HG02973 (cell line): ENCODE measurements at regions not wholly inside any gene's neighbourhood (a gene's known extent, or its start where the extent isn't known, plus 50 kb on each side); places are given as distances from the start of the nearest gene placed in this dataset.

ENCODE experiments used
- ATAC-seq: cut with Tn5 transposase; IDR thresholded peaks from one replicate; pipeline ENCODE4 v1.9.1; 2021; ENCODE audit warnings: moderate library complexity; ENCODE audit not compliant: unreplicated experiment

- no peak for ATAC-seq
These were observed 86.8 kb upstream of the STARD13 start for GRCh38 chr13:33372251-33372919.

- no peak for ATAC-seq
These were observed 88.1 kb upstream of the STARD13 start for GRCh38 chr13:33373624-33374023.

- no peak for ATAC-seq
These were observed 89.9 kb upstream of the STARD13 start for GRCh38 chr13:33375421-33375820.

GRCh38 chr13:33376212-33376611 lies 90.7 kb upstream of the STARD13 start:
- ATAC-seq: no peak

GRCh38 chr13:33377411-33377810 lies 91.9 kb upstream of the STARD13 start:
- no peak for ATAC-seq

- no peak for ATAC-seq
These were observed 92.3 kb upstream of the STARD13 start for GRCh38 chr13:33377825-33378224.

GRCh38 chr13:33379608-33380007 lies 94.1 kb upstream of the STARD13 start:
- ATAC-seq: no peak

GRCh38 chr13:33380487-33381079 lies 95.0 kb upstream of the STARD13 start:
- no peak for ATAC-seq

GRCh38 chr13:33381180-33381579 lies 95.6 kb upstream of the STARD13 start:
- no peak for ATAC-seq

GRCh38 chr13:33381906-33382305 lies 96.4 kb upstream of the STARD13 start:
- no peak for ATAC-seq

GRCh38 chr13:33383724-33384577 lies 98.4 kb upstream of the STARD13 start:
- no peak for ATAC-seq

- no peak for ATAC-seq
These were observed 102.9 kb upstream of the STARD13 start for GRCh38 chr13:33388286-33388998.

GRCh38 chr13:33392794-33393405 lies 107.3 kb upstream of the STARD13 start:
- ATAC-seq: no peak

GRCh38 chr13:33394294-33394932 lies 108.9 kb upstream of the STARD13 start:
- no peak for ATAC-seq

GRCh38 chr13:33401238-33401637 lies 115.7 kb upstream of the STARD13 start:
- no peak for ATAC-seq

GRCh38 chr13:33402975-33403374 lies 117.4 kb upstream of the STARD13 start:
- no peak for ATAC-seq

- no peak for ATAC-seq
These were observed 118.3 kb upstream of the STARD13 start for GRCh38 chr13:33403807-33404362.

- ATAC-seq: no peak
These were observed 119.8 kb upstream of the STARD13 start for GRCh38 chr13:33405371-33405770.

- ATAC-seq: no peak
These were observed 124.3 kb upstream of the STARD13 start for GRCh38 chr13:33409673-33410510.
